ENCODE measurements at regions not wholly inside any gene's neighbourhood (a gene's known extent, or its start where the extent isn't known, plus 50 kb on each side); places are given as distances from the start of the nearest gene placed in this dataset.

DNA sequence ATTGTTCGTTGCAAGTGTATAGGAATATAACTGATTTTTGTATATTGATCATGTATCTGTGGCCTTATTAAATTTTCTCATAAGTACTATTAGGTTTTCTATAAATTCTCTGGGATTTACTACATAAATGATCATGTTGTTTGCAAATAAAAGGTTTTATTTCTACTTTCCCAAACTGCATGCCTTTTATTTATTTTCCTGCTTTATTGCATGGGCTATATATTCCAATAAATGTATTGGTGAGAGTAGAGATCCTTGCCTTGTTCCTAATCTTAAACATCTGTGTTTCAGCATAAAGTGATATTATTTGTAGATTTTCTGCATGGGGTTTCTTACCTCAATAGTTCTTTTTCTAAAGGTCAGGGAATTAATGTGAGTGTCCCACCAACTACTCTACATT lies 107.0 kb upstream of the CD55 start:
- TF ChIP-seq, protein P1, sequence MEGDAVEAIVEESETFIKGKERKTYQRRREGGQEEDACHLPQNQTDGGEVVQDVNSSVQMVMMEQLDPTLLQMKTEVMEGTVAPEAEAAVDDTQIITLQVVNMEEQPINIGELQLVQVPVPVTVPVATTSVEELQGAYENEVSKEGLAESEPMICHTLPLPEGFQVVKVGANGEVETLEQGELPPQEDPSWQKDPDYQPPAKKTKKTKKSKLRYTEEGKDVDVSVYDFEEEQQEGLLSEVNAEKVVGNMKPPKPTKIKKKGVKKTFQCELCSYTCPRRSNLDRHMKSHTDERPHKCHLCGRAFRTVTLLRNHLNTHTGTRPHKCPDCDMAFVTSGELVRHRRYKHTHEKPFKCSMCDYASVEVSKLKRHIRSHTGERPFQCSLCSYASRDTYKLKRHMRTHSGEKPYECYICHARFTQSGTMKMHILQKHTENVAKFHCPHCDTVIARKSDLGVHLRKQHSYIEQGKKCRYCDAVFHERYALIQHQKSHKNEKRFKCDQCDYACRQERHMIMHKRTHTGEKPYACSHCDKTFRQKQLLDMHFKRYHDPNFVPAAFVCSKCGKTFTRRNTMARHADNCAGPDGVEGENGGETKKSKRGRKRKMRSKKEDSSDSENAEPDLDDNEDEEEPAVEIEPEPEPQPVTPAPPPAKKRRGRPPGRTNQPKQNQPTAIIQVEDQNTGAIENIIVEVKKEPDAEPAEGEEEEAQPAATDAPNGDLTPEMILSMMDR (IDR thresholded peaks at IDR 0.05): no peak
- no peak for TF ChIP-seq POLR2A (IDR thresholded peaks at IDR 0.05)
